Right lobe of liver (tissue), 4 donors: ENCODE measurements at regions not wholly inside any gene's neighbourhood (a gene's known extent, or its start where the extent isn't known, plus 50 kb on each side); places are given as distances from the start of the nearest gene placed in this dataset.

Experiments used
- POLR2A ChIP-seq: fragments of 450-650 bp; IDR thresholded peaks from one replicate; pipeline ENCODE4 v1.6.1; 2017; ENCODE audit warnings: antibody characterized with exemption, mild to moderate bottlenecking
- TF ChIP-seq, protein P1 (sequence below), 4 donors: fragments of 200-600 bp in 3 of 4; fragments of 450-650 bp in 1 of 4; IDR thresholded peaks; one replicate each; pipeline versions ENCODE4 v1.5.1 to v1.8.0; 2016 to 2022; ENCODE audit warnings: antibody characterized with exemption in 4 of 4, mild to moderate bottlenecking in 2 of 4
- donor health status: DM: no; HTN: no; CAD: no.
- donor health status: DM: no; HTN: no; CAD: no.
- donor health status: DM: no; HTN: yes; CAD: no.

DNA sequence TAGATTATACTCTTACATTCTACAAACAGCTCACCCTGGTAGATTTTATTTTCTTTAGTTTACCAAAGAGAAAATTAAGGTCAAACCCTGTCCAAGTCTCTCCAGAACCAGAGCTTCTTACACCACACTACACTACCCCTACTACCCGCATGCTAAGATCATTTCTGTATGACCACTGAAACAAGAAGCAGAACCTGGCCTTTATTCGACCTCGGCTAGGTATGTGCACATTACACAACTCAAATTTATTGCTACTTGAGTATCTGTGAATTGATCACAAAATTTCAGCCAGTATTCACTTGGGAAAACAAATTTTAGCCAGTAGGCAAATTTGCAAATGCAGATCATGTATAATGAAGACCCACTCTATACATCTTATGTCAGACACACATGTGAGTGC is 2437.0 kb downstream of the PCDH9 start:
- TF ChIP-seq, protein P1, sequence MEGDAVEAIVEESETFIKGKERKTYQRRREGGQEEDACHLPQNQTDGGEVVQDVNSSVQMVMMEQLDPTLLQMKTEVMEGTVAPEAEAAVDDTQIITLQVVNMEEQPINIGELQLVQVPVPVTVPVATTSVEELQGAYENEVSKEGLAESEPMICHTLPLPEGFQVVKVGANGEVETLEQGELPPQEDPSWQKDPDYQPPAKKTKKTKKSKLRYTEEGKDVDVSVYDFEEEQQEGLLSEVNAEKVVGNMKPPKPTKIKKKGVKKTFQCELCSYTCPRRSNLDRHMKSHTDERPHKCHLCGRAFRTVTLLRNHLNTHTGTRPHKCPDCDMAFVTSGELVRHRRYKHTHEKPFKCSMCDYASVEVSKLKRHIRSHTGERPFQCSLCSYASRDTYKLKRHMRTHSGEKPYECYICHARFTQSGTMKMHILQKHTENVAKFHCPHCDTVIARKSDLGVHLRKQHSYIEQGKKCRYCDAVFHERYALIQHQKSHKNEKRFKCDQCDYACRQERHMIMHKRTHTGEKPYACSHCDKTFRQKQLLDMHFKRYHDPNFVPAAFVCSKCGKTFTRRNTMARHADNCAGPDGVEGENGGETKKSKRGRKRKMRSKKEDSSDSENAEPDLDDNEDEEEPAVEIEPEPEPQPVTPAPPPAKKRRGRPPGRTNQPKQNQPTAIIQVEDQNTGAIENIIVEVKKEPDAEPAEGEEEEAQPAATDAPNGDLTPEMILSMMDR (IDR thresholded peaks at IDR 0.05) = no peak
- no peak for TF ChIP-seq POLR2A
